PC-9 (cell line): ENCODE measurements at regions not wholly inside any gene's neighbourhood (a gene's known extent, or its start where the extent isn't known, plus 50 kb on each side); places are given as distances from the start of the nearest gene placed in this dataset.

Experiments used
- EZH2 ChIP-seq: fragments of 200-600 bp; sonication (generic); IDR thresholded peaks from 2 replicates; pipeline ENCODE4 v1.8.0; 2017; ENCODE audit warnings: antibody characterized with exemption, low read depth
- TF ChIP-seq, protein P1 (sequence below): fragments of 200-600 bp; sonication (generic); conservative IDR thresholded peaks from 2 replicates; pipeline ENCODE4 v1.6.1; 2017; ENCODE audit warnings: mixed run types, antibody characterized with exemption, mild to moderate bottlenecking, moderate library complexity

DNA sequence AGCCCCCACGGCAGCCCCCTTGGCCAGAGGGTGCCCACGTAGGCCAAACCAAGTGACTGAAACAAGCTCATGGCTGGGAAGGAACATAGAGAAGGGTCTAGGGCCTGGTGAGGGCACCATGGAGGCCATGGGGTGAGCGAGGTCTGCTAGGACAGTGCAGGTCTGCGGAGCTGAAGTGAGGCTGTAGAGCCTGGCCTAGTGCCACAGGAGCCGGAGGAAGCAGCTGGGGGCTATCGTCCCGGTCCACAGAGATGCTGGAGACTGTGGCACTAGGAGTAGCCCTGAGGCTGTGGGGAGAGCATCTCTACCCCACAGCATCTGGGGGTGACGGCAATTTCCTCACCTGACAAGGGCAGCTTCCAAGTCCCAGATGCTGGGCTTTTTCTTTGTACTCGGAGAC lies 150.3 kb downstream of the ZNF22 start:
- TF ChIP-seq, protein P1, sequence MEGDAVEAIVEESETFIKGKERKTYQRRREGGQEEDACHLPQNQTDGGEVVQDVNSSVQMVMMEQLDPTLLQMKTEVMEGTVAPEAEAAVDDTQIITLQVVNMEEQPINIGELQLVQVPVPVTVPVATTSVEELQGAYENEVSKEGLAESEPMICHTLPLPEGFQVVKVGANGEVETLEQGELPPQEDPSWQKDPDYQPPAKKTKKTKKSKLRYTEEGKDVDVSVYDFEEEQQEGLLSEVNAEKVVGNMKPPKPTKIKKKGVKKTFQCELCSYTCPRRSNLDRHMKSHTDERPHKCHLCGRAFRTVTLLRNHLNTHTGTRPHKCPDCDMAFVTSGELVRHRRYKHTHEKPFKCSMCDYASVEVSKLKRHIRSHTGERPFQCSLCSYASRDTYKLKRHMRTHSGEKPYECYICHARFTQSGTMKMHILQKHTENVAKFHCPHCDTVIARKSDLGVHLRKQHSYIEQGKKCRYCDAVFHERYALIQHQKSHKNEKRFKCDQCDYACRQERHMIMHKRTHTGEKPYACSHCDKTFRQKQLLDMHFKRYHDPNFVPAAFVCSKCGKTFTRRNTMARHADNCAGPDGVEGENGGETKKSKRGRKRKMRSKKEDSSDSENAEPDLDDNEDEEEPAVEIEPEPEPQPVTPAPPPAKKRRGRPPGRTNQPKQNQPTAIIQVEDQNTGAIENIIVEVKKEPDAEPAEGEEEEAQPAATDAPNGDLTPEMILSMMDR = no peak
- no peak for TF ChIP-seq EZH2
